HG02588 (cell line): ENCODE measurements at regions not wholly inside any gene's neighbourhood (a gene's known extent, or its start where the extent isn't known, plus 50 kb on each side); places are given as distances from the start of the nearest gene placed in this dataset.
"Not testable (repeated sequence)": the region's sequence is repeated elsewhere in the genome, so short reads cannot be mapped to it uniquely, and the experiment has no call there.

Source experiments
- ATAC-seq: cut with Tn5 transposase; IDR thresholded peaks from one replicate; pipeline ENCODE4 v1.9.1; 2021; ENCODE audit warnings: mild to moderate bottlenecking, moderate library complexity; ENCODE audit not compliant: unreplicated experiment

DNA sequence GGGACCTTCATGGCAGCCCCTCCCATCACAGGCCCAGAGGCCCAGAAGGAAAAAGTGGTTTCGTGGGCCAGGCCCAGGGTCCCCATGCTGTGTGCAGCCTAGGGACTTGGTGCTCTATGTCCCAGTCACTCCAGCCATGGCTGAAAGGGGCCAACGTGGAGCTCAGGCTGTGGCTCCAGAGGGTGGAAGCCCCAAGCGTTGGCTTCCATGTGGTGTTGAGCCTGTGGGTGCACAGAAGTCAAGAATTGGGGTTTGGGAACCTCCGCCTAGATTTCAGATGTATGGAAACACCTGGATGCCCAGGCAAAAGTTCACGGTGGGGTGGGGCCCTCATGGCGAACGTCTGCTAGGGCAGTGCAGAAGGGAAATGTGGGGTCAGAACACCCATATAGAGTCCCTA lies 105.3 kb upstream of the UNC5B start:
- not testable (repeated sequence) for ATAC-seq

DNA sequence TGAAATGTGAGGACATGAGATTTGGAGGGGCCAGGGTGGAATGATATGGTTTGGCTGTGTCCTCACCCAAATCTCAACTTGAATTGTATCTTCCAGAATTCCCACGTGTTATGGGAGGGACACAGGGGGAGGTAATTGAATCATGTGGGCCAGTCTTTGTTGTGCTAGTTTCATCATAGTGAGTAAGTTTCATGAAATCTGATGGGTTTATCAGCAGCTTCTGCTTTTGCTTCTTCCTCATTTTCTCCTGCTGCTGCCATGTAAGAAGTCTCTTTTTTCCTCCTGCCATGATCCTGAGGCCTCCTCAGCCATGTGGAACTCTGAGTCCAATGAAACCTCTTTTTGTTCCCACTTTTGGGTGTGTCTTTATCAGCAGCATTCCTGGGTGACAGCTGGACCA lies 104.3 kb upstream of the UNC5B start:
- ATAC-seq, result not testable (repeated sequence)

DNA sequence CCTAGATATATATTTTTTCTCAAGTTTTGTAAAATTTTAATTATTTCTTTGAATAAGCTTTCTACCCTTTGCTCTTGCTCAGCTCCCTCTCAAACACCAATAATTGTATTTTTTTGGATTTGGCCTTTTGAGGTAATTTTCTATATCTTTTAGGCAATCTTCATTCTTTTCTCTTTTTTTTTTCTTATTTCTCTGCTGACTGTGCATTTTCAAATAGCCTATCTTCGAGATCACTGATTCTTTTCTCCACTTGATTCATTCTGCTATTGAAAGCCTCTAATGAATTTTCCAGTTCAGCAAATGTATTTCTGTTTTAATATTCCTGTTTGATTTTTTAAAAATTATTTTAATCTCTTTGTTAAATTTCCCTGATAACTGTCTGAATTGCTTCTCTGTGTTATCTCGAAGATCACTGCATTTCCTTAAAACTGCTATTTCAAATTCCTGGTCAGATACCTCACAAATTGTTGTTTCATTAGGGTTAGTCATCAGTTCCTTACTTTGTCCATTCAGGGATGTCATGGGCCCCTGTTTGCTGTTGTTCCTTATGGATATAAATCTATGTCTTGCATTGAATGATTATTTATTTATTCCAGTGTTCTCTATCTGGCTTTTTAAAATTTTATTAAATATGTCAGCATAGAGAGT lies 100.1 kb upstream of the UNC5B start:
- no peak for ATAC-seq

DNA sequence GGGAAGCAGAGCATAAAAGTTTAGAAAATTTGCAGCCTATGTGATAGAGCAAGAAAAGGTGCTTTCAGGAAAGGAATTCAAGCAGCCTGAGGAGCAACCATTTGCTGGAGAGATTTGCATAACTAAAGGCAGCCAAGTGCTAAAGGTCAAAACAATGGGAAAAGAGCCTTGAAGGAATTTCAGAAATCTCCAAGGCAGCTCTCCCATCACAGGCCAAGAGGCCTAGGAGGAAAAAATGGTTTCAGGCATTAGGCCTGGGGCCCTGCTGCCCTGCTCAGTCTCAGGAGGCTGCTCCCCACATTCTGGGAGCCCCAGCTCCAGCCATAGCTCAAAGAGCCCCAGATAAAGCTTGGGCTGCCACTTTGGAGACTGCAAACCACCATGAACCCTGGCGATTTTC lies 95.9 kb upstream of the UNC5B start:
- ATAC-seq, result no peak

DNA sequence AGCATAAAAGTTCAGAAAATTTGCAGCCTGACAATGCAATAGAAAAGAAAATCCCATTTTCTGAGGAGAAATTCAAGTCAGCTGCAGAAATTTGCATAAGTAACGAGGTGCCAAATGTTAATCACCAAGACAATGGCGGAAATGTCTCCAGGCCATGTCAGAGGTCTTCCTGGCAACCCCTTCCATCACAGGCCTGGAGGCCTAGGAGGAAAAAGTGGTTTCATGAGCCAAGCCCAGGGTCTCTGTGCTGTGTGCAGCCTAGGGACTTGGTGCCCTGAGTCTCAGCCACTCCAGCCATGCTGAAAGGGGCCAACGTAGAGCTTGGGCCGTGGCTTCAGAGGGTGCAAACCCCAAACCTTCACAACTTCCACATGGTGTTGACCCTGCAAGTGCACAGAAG lies 94.8 kb upstream of the UNC5B start:
- ATAC-seq, result not testable (repeated sequence)

DNA sequence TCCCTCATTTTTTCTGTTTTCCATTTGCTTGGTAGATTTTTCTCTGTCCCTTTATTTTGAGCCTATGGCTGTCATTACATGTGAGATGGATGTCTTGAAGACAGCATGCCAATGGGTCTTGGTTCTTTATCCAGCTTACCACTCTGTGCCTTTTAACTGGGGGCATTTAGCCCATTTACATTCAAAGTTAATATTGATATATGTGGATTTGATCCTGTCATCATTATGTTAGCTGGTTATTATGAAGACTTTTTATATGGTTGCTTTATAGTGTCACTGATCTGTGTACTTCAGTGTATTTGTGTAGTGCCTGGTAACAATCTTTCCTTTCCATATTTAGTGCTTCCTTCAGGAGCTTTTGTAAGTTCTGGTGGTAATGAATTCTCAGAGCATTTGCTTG lies 89.3 kb upstream of the UNC5B start:
- no peak for ATAC-seq

DNA sequence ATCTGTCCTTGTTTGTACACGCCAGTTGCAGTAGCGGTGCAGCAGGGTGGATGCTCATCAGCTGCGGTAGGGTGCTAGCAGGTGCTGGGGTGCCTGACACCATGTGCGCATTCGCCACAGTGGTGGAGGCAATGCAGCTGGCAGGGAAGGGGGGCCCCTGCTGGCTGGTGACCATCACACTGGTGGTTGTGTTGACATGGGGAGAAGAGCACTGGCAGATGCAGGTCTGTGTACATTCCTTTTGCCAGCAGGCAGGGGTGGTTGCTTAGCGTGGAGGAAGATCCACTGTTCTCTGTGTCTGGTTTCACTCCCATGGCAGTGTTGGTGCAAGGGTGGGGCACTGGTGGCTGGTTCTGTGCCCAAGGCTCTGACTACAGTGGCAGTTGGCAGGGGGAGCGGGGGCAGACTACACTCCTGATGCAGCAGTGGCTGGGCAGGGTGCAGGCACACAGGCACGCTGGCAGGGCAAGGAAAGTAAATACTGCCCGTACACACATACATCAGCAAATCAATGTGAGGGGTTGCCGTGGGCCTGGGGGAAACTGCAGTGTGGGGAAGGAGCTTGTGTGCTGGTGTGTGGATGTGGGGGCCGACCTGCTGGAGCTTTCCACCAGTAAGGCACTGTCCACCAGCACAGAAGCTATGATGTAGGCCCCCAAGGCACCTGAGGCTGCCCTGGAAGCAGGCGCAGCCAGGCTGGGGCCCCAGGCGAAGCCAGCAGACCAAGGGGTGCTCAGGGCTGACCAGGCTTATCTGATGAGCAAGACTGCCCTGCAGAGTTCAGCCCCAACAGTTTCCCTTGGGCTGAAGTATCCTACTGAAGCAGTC lies 87.2 kb upstream of the UNC5B start:
- no peak for ATAC-seq

DNA sequence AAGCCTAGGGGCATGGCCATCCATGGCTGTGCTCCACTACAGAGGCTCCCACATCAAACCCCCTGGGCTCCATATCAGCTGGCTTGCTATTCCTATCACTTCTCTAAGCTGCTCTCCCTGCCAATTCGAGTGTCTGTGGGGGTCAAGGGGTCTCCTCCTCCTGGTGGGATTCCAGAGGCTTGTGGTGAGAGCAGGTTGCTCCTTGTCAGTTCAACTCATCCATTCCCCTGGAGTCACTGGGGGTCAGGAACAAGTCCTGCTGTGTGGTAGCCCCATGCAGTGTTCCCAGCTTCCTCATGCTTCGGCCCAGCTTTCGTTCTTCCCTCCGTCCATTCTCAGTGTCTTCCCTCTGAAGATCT lies 86.6 kb upstream of the UNC5B start:
- ATAC-seq, result no peak

DNA sequence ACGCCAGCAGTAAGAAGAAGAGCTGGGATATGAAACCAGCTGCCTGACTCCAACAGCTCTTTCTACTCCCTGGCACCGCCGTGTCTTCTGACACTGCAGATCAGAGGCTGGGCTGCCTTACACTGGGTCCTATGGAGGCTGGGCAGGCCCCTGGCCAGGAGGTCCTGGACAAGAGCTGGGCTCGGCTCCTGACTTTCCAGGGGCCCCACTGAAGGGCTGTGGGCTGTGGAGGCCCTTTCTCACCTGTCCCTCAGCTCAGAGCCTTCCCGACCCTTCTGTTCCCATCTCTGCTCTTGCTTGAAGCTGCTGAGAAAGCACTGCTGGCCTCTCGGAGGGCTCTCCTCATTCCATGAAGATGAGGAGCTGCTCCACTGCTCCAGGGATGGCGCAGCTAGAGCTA lies 85.9 kb upstream of the UNC5B start:
- ATAC-seq, result no peak

DNA sequence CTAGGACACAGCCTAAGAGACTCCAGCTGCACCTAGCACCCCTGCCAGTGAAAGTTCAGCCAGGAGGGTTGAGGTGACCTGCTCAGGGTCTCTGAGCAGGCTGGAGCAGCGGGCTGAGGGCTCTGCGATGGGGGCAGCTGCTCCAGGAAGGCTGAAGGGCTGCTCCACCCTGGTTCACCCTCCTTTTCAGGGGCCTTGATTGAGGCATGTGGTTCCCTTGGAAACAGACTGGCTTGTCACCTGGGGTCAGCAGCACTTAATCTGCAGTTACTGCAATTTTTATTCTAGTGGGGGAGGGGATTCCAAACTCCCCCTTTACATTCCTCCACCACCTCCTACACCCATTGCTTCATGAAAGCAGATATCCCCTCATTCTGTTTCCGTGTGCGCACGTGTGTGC lies 85.3 kb upstream of the UNC5B start:
- ATAC-seq, result no peak

DNA sequence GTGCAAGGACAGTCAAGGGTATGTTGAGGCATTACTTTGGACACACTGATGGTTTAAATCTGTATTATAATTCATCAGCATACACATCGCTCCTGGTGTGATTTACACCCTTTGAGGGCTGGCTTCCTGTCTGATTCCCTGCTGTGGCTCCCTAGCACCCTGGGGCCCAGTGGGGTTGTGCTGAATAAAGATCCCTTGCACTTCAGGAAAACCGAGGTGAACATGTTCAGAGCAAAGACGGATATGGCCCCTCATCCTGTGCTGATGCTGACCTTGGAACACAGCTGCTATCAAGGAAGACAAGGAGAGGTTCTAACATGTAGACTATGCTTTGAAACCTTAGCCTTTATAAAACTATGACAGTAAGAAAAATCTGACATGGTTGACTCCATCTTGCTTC lies 84.6 kb upstream of the UNC5B start:
- no peak for ATAC-seq

DNA sequence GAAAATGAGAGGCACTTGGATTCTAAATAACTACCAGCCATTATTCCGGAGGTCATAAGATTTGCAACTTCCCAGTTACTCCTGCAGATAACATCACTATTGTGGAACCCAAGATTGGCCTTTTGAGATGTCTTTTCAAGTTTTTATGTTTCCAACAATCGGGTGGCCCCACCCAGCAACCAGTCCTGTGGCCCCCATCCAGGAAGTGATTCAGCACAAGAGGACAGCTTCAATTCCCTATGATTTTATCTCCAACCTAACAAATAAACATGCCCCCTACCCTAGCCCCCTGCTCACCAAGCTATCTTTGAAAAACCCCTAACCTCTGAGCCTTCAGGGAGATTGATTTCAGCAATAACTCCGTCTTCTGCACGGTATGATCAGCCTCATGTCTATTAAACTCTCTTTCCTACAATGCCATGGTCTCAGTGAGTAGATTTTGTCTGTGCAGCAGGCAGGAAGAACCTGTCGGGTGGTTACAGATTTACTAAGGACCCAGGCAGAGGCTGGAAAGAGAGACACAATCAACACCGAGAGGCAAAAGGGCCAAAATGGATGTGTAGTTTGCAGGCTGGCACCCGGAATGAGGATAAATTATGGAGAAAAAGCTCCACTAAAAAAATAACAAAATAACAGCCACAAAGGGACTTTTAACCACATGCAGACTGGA lies 83.9 kb upstream of the UNC5B start:
- no peak for ATAC-seq

DNA sequence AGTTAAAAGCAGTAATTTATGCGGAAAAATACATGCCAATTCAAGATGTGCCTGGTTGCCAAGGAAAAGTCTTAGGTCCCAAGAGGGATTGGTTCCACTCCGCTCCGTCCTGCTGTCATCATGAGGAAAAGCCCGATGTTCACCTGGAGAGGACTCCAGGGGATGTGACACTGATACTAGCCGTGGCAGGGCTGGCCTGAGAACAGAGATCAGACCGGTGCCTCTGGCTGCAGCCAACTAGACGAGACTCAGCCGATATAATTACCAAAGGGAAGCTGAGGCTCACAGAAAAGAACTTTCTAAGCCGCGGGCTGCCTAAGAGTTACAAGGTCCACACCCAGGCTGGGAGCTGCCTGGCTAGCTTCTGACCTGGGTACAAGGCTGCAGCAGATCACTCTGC lies 81.3 kb upstream of the UNC5B start:
- ATAC-seq, result no peak

DNA sequence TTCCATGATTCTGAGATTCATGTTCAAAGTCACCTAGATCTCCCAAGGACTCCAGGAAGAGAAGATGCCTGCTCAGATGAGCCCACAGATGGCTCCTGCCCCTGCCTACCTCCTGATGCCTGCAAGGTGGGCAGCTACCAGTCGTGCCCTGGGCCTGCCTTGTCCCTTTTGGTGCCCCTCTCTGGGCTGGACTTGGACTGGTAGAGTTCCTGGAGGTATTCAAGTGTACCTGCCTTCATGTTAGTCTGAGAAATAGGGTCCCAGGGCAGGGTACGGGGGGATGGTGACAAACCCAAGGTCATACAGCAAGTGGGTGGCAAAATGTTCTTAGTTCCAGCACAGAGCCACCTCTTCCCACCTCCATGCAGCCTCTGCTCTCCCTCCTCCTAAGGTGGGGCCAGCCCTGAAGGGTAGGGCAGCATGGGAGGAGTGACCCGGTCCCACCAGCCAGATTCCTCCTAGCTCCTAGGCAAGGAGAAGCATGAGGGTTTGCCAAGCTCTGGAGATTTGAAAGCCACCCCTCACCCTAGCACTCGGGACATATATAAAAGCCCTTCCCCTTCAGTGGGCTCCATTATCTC lies 80.8 kb upstream of the UNC5B start:
- ATAC-seq, result no peak

DNA sequence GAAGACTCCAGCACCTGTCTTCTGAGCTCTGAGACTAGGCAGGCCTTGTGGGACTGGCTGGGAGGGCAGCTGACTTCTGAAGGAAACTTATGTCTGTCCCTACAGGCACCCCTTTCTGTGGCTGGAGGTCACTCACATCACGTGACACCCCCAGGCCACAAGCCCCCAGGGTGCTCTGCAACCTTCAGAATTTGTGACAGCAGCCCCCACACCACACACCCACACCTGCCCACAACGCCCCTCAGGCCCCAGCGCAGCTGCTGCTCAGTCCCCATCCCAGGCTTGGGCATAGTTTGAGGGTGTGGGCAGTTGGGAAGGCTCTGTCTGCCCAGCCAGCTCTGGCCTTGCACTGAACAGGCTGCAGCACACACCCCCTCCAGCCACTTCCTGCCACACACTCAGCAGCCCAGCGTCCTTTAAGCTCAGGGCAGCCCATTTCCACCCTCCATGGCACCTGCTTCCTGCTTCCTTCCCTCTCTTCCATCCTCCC lies 80.0 kb upstream of the UNC5B start:
- ATAC-seq, result no peak

DNA sequence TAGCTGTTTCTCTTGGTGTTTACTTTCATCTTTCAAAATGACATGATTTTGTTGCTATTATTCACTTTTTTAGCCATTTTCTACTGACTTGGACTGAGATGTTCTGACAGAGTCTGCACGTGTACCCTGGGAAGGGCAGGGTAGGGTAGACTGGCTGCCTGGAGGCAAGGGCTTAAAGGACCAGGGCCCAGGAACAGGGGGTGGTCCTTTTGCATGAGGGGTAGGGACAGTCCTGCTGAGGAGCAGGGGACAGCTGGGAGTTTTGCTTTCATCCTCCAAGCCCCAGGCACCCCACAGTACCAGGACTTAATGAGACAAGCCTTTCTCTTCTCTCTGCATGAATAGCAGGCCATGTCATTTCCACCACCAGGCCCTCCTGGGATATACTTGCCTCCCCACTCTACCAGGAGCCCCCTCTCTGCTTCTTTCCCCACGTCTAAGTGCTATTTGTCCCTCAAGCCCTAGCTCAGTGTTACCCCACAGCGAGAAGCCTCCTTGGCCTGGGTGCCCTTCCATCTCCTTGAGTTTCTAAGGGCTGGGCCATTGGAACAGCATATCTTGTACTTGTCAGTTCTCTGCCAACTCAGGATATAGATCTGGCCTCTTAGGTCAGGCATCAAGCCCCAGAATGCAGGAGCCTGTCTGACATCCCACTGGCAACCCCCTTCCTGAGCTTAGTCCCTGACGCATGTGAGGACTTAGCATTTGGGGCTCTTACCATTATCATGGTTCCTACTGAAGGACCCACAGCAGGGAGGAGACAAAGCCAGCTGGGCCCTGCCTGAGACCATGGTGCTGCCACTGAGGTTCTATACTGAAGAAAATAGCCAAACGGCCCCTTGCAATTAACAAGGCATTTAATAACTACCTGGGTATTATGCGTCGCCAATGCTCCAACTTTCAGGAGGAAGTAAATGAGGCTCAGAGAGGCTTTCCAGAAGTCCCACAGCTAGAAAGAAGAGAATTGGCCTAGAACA lies 78.4 kb upstream of the UNC5B start:
- no peak for ATAC-seq

DNA sequence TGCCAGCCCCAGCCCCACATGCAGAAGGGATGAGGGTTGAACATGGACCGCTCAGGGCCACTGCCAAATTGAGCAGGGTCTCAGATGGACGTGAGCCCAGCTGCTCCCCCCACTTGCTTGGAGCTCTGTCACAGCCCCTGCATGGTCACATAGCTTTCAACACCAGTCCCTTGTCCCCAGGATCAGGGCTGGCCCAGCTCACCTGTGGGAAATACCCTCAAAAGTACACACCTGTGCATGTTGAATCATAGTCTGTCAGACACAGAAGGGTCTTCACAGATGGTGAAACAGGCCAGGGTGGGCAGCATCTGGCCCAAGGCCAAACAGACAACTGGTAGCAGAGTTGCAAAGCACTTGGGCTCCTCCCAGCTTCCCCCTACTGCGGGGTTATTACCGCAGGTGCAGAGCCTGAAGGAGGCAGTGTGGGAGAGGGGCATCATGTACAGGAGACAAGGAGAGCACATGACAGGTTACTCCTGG lies 77.6 kb upstream of the UNC5B start:
- ATAC-seq, result no peak

DNA sequence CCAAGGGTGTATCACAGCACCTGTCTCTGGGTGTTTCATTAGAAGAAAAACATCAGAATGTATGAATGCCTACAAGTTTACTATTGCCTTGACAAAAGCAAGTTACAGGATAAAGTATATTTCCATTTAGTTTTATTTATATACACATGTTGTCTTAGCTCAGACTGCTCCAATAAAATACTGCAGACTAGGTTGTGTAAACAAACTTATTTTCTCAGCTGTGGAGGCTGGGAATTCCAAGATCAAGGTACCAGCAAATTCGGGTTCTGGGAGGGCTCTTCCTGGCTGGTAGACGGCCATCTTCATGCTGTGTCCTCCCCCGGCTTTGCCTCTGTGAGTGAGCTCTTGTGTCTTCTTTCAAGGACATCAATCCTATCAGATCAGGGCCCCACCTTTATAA lies 77.1 kb upstream of the UNC5B start:
- ATAC-seq, result no peak

DNA sequence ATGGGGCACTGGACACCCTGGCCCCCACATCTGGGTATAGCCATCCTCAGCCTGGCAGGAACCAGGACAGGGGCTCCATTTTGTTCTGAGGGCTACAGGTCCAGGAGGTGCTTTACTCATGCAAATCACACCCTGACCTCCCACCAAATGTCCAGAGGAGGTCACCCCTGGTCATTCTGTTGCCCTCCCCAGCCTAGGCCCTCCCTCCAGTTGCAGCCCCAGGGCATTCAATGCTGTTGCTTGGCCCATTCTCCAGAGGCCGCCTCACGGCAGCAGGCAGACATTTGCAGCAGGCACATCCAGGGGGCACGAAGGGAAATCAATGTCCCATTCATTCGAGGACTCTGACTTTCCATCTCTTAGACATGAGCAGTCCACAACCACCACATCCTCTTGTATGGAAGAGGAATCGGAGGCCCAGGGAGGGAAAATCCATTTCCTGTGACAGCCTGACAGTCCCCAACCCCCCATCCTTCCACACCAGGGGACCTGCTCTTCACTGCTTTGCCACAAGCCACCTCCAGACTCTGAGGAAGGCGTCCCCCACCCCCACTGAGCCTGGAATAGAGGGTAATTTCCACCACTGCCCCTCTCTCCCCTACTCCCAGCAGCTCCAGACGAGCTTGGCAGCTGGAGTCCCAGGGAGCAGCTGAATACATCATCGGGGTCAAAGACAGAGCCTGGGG lies 76.2 kb upstream of the UNC5B start:
- ATAC-seq, result no peak

DNA sequence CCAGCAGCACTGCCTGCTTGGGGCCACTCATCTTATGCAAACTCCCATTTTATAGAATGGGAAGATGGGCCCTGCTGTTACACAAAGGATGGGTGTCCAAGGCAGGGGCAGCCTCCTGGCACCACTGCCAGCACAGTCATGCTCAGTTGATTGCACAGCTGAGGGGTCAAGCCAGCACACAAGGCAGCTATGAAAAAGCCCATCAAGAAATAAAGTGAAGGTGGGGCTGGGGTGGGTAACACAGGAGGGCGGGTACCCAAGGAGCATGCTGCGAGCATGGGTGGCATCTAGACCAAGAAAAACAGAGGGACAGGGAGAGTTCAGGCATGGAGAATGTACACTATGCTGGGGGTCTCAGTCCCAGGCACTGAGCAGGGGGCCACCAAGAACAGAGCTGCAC lies 74.7 kb upstream of the UNC5B start:
- ATAC-seq, result no peak
